Ishikawa (cell line): ENCODE measurements at regions not wholly inside any gene's neighbourhood (a gene's known extent, or its start where the extent isn't known, plus 50 kb on each side); places are given as distances from the start of the nearest gene placed in this dataset.

Source experiments
- CEBPB ChIP-seq: IDR thresholded peaks from 2 replicates; pipeline ENCODE4 v1.6.1; 2012
- EGR1 ChIP-seq: IDR thresholded peaks from 2 replicates; pipeline ENCODE4 v1.6.1; 2012
- EP300 ChIP-seq: IDR thresholded peaks from 2 replicates; pipeline ENCODE4 v1.6.1; 2012; ENCODE audit warnings: borderline replicate concordance
- FOXM1 ChIP-seq: IDR thresholded peaks from 2 replicates; pipeline ENCODE4 v1.6.1; 2012; ENCODE audit warnings: low read depth, borderline replicate concordance
- NFIC ChIP-seq: IDR thresholded peaks from 2 replicates; pipeline ENCODE4 v1.6.1; 2012
- RAD21 ChIP-seq: IDR thresholded peaks from 2 replicates; pipeline ENCODE4 v1.6.1; 2012; ENCODE audit warnings: low read depth
- REST ChIP-seq: IDR thresholded peaks from 2 replicates; pipeline ENCODE4 v1.6.1; 2012; ENCODE audit warnings: low read depth, mild to moderate bottlenecking
- TEAD4 ChIP-seq: IDR thresholded peaks from 2 replicates; pipeline ENCODE4 v1.6.1; 2012
- YY1 ChIP-seq: IDR thresholded peaks from 2 replicates; pipeline ENCODE4 v1.6.1; 2012; ENCODE audit warnings: low read depth
- TF ChIP-seq, protein P1 (sequence below): IDR thresholded peaks from 2 replicates; pipeline ENCODE4 v1.6.1; 2012

- TF ChIP-seq CEBPB (no peak), REST (no peak), EP300 (no peak), YY1 (no peak), RAD21 (no peak), TEAD4 (no peak), NFIC (no peak), FOXM1 (no peak), EGR1 (no peak)
- TF ChIP-seq, protein P1, sequence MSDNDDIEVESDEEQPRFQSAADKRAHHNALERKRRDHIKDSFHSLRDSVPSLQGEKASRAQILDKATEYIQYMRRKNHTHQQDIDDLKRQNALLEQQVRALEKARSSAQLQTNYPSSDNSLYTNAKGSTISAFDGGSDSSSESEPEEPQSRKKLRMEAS, result no peak
Observed at GRCh38 chr14:43260056-43260455, 1247.0 kb downstream of the FSCB start.
